ENCODE measurements at regions not wholly inside any gene's neighbourhood (a gene's known extent, or its start where the extent isn't known, plus 50 kb on each side); places are given as distances from the start of the nearest gene placed in this dataset.

GRCh38 chr4:24102621-24103020, 212.8 kb upstream of the PPARGC1A start:
- 84% methylated on average over 4 of the region's 4 CpGs for WGBS (ENCODE audit: insufficient coverage)
- Mint-ChIP-seq H3K36me3 (no peaks in the 10 kb centered on the region), H3K4me3 (no peak overlapping the region), H3K9me3 (peaks cover 6 to 8% of the 10 kb centered on the region in 2 donors), H3K4me1 (no peaks in the 10 kb centered on the region), H3K27me3 (ENCODE audit: low read depth in 2 of 2) (no peaks in the 10 kb centered on the region), H3K27ac (no peak overlapping the region)
- TF ChIP-seq CTCF (IDR thresholded peaks at IDR 0.05), result no peak
- Histone ChIP-seq H3K9me3 (ENCODE audit: control insufficient read depth, insufficient read depth, low read length) (no peaks in the 10 kb centered on the region), H3K4me3 (ENCODE audit: low read length) (no peak overlapping the region), H3K4me1 (ENCODE audit: control insufficient read depth, insufficient read depth, low read length) (no peaks in the 10 kb centered on the region), H3K27me3 (ENCODE audit: control insufficient read depth, insufficient read depth, low read length) (no peaks in the 10 kb centered on the region), H3K36me3 (ENCODE audit: control insufficient read depth, insufficient read depth, low read length) (no peaks in the 10 kb centered on the region), H3K27ac (ENCODE audit: low read length) (no peak overlapping the region)
- DNase-seq, result no peak
- intact Hi-C loops (cut with micrococcal nuclease), result no loop called here
- no peak for ATAC-seq

GRCh38 chr4:24096603-24097002, 206.8 kb upstream of the PPARGC1A start:
- Histone ChIP-seq H3K36me3 (ENCODE audit: control insufficient read depth, insufficient read depth, low read length) (no peaks in the 10 kb centered on the region), H3K9me3 (ENCODE audit: control insufficient read depth, insufficient read depth, low read length) (no peaks in the 10 kb centered on the region), H3K27me3 (ENCODE audit: control insufficient read depth, insufficient read depth, low read length) (no peaks in the 10 kb centered on the region), H3K27ac (ENCODE audit: low read length) (no peak overlapping the region), H3K4me1 (ENCODE audit: control insufficient read depth, insufficient read depth, low read length) (no peaks in the 10 kb centered on the region), H3K4me3 (ENCODE audit: low read length) (no peak overlapping the region)
- ATAC-seq, result no peak
- DNase-seq, result no peak
- WGBS (ENCODE audit: insufficient coverage), result 100% methylated on average over 1 of the region's 2 CpGs
- H3K27me3 Mint-ChIP-seq (ENCODE audit: low read depth in 2 of 2), result no peaks in the 10 kb centered on the region
- H3K27ac Mint-ChIP-seq, result no peak overlapping the region
- H3K36me3 Mint-ChIP-seq, result no peaks in the 10 kb centered on the region
- intact Hi-C loops (cut with micrococcal nuclease), result no loop called here
- H3K4me1 Mint-ChIP-seq, result no peaks in the 10 kb centered on the region
- no peak for TF ChIP-seq CTCF (IDR thresholded peaks at IDR 0.05)
- peaks cover 3 to 4% of the 10 kb centered on the region in 2 donors for H3K9me3 Mint-ChIP-seq
- no peak overlapping the region for H3K4me3 Mint-ChIP-seq

- no peaks in the 10 kb centered on the region for H3K36me3 Mint-ChIP-seq
- H3K4me3 Mint-ChIP-seq, result no peak overlapping the region
- intact Hi-C loops (cut with micrococcal nuclease), result no loop called here
- no peak overlapping the region for H3K4me3 ChIP-seq (ENCODE audit: low read length)
- TF ChIP-seq CTCF (IDR thresholded peaks at IDR 0.05), result no peak
- no peaks in the 10 kb centered on the region for H3K27me3 ChIP-seq (ENCODE audit: control insufficient read depth, insufficient read depth, low read length)
- DNase-seq, result no peak
- H3K27me3 Mint-ChIP-seq (ENCODE audit: low read depth in 2 of 2), result no peaks in the 10 kb centered on the region
- no peak overlapping the region for H3K27ac Mint-ChIP-seq
- no peak overlapping the region for H3K27ac ChIP-seq (ENCODE audit: low read length)
- no peak for ATAC-seq
- peaks cover 3 to 4% of the 10 kb centered on the region in 2 donors for H3K9me3 Mint-ChIP-seq
- no peaks in the 10 kb centered on the region for H3K4me1 Mint-ChIP-seq
- WGBS (ENCODE audit: insufficient coverage), result no CpG with 5 or more reads among the region's 2 CpGs
- H3K9me3 ChIP-seq (ENCODE audit: control insufficient read depth, insufficient read depth, low read length), result no peaks in the 10 kb centered on the region
- H3K4me1 ChIP-seq (ENCODE audit: control insufficient read depth, insufficient read depth, low read length), result no peaks in the 10 kb centered on the region
- H3K36me3 ChIP-seq (ENCODE audit: control insufficient read depth, insufficient read depth, low read length), result no peaks in the 10 kb centered on the region
Measured at GRCh38 chr4:24094726-24095125, 204.9 kb upstream of the PPARGC1A start.

- intact Hi-C loops (cut with micrococcal nuclease), result no loop called here
- Histone ChIP-seq H3K4me3 (ENCODE audit: low read length) (no peak overlapping the region), H3K27me3 (ENCODE audit: control insufficient read depth, insufficient read depth, low read length) (no peaks in the 10 kb centered on the region), H3K9me3 (ENCODE audit: control insufficient read depth, insufficient read depth, low read length) (no peaks in the 10 kb centered on the region), H3K27ac (ENCODE audit: low read length) (no peak overlapping the region), H3K36me3 (ENCODE audit: control insufficient read depth, insufficient read depth, low read length) (no peaks in the 10 kb centered on the region), H3K4me1 (ENCODE audit: control insufficient read depth, insufficient read depth, low read length) (no peaks in the 10 kb centered on the region)
- no peaks in the 10 kb centered on the region for H3K36me3 Mint-ChIP-seq
- H3K27ac Mint-ChIP-seq, result no peak overlapping the region
- no peaks in the 10 kb centered on the region for H3K4me1 Mint-ChIP-seq
- peaks cover 3 to 4% of the 10 kb centered on the region in 2 donors for H3K9me3 Mint-ChIP-seq
- DNase-seq (no peak), ATAC-seq (no peak)
- TF ChIP-seq CTCF (IDR thresholded peaks at IDR 0.05), result no peak
- no peaks in the 10 kb centered on the region for H3K27me3 Mint-ChIP-seq (ENCODE audit: low read depth in 2 of 2)
- 91% methylated on average over 2 of the region's 2 CpGs for WGBS (ENCODE audit: insufficient coverage)
- H3K4me3 Mint-ChIP-seq, result no peak overlapping the region
Measured at GRCh38 chr4:24093446-24093845, 203.6 kb upstream of the PPARGC1A start.
